ENCODE measurements at regions not wholly inside any gene's neighbourhood (a gene's known extent, or its start where the extent isn't known, plus 50 kb on each side); places are given as distances from the start of the nearest gene placed in this dataset.

DNA sequence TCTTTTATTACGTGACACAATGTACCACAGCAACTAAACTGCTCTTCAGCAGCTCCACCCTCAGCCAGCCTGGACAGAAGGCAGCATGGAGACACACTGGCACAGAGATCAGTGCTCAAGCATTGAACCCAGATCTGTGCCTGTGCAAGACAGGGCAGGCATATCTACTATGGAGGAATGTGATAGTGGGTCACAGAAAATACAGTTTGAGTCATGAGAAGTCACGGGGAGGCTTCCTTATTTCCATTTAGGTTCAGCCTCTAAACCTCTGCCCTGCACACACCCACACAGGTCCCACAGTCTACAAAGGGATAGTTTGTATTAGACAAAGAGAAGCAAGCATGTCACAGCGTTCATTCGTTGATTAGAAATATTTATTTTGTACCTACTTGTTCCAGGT is 187.4 kb upstream of the AGR3 start:
- Histone ChIP-seq H3K27ac (ENCODE audit: extremely low read length, insufficient read depth, low read length) (no peak overlapping the region), H3K4me1 (ENCODE audit: insufficient read depth, low read length) (peaks cover 6% of the 10 kb centered on the region; the same call in 1 of the 2 replicates), H3K4me3 (replicated peaks in 1 of 3; ENCODE audit: insufficient read depth in 1 of 3, low read depth in 2 of 3, low read length in 3 of 3) (no peak overlapping the region), H3K9ac (ENCODE audit: insufficient read depth, low read depth, low read length) (no peak overlapping the region), H3K9me3 (ENCODE audit: low read length) (no peaks in the 10 kb centered on the region), H3K36me3 (replicated peaks in 1 of 2; ENCODE audit: control insufficient read depth in 1 of 2, insufficient read depth in 2 of 2, low read length in 2 of 2) (no peaks in the 10 kb centered on the region), H3K27me3 (ENCODE audit: control insufficient read depth in 1 of 2, insufficient read depth in 2 of 2, low read length in 2 of 2) (no peaks in the 10 kb centered on the region), H3K79me2 (ENCODE audit: insufficient read depth, low read length) (no peaks in the 10 kb centered on the region), H3K4me2 (ENCODE audit: low read depth, low read length) (no peak overlapping the region), H2AFZ (ENCODE audit: low read length) (no peak overlapping the region), H4K20me1 (ENCODE audit: insufficient read depth, low read length) (no peaks in the 10 kb centered on the region)
- no peak for ATAC-seq
- POLR2A ChIA-PET, result no interaction called here
- TF ChIP-seq CEBPB (IDR thresholded peaks at IDR 0.05; ENCODE audit: borderline replicate concordance, low read depth, low read length) (no peak), THYN1 (CRISPR knock-in tag; IDR thresholded peaks at IDR 0.05; ENCODE audit: borderline replicate concordance, low read depth) (no peak), POLR2AphosphoS5 (IDR thresholded peaks at IDR 0.05; ENCODE audit: low read depth, low read length) (no peak), HMGA1 (CRISPR knock-in tag; conservative IDR thresholded peaks at IDR 0.05) (no peak), ZNF597 (CRISPR knock-in tag; IDR thresholded peaks at IDR 0.05) (no peak), MEIS2 (CRISPR knock-in tag; IDR thresholded peaks at IDR 0.05) (no peak), MYNN (CRISPR knock-in tag; IDR thresholded peaks at IDR 0.05; ENCODE audit: low read depth) (no peak), NR3C1 (CRISPR knock-in tag; IDR thresholded peaks at IDR 0.05) (no peak), SKI (IDR thresholded peaks at IDR 0.05; ENCODE audit: partially characterized antibody) (no peak), ZNF564 (CRISPR knock-in tag; IDR thresholded peaks at IDR 0.05) (no peak)
- TF ChIP-seq, protein P1, sequence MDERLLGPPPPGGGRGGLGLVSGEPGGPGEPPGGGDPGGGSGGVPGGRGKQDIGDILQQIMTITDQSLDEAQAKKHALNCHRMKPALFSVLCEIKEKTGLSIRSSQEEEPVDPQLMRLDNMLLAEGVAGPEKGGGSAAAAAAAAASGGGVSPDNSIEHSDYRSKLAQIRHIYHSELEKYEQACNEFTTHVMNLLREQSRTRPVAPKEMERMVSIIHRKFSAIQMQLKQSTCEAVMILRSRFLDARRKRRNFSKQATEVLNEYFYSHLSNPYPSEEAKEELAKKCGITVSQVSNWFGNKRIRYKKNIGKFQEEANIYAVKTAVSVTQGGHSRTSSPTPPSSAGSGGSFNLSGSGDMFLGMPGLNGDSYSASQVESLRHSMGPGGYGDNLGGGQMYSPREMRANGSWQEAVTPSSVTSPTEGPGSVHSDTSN (CRISPR knock-in tag; IDR thresholded peaks at IDR 0.05), result no peak
- in situ Hi-C loops (cut with HindIII; ENCODE audit: extremely low pct_ligation_motif_present, low pct_unique_long_range_greater_than_20kb) (no loop called here), intact Hi-C loops (cut with micrococcal nuclease; ENCODE audit: unreplicated experiment) (no loop called here)
- BruUV-seq (replicated peaks), result no TSS peak
- CTCF ChIA-PET (ENCODE audit: low intra/inter-chr PET ratio, low total read pairs), result no interaction called here
- FAIRE-seq, result no peak
- DNase-seq (ENCODE audit: low spot score), result no peak
- WGBS (ENCODE audit: low lambda C conversion rate), result 78% methylated on average over 4 of the region's 4 CpGs

Data from HepG2 (cell line).